ENCODE measurements at regions not wholly inside any gene's neighbourhood (a gene's known extent, or its start where the extent isn't known, plus 50 kb on each side); places are given as distances from the start of the nearest gene placed in this dataset.

DNA sequence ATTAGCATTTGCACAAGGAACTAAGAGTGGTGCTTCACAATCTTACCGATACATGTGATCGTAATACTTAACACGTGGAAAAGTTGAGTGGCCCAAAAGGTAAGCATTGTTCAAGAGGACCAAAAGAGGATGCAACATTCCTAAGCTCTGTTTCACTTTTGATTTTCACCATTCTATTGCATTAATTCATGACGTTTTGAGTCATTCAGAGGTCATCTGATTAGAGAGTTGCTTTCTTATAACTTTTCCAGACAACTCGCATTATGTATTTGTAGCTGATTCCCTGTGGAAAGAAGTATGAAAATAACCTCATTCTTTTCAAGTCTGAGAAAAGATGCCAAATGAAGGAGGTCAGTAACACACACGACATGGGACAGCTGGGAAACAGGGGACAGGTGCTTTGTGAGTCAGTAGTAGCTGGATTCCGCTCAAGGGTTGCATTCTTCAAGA is 344.4 kb downstream of the RND3 start:
- Histone ChIP-seq H3K4me3 (no peak overlapping the region), H3K27ac (no peak overlapping the region), H3K36me3 (no peaks in the 10 kb centered on the region), H3K9me3 (peaks cover 0 to 23% (median 13%) of the 10 kb centered on the region in 3 donors), H3K27me3 (no peaks in the 10 kb centered on the region), H3K4me1 (peaks cover 0 to 8% (median 0%) of the 10 kb centered on the region in 3 donors)
- no peak for TF ChIP-seq POLR2A (IDR thresholded peaks at IDR 0.05)
- TF ChIP-seq, protein P1, sequence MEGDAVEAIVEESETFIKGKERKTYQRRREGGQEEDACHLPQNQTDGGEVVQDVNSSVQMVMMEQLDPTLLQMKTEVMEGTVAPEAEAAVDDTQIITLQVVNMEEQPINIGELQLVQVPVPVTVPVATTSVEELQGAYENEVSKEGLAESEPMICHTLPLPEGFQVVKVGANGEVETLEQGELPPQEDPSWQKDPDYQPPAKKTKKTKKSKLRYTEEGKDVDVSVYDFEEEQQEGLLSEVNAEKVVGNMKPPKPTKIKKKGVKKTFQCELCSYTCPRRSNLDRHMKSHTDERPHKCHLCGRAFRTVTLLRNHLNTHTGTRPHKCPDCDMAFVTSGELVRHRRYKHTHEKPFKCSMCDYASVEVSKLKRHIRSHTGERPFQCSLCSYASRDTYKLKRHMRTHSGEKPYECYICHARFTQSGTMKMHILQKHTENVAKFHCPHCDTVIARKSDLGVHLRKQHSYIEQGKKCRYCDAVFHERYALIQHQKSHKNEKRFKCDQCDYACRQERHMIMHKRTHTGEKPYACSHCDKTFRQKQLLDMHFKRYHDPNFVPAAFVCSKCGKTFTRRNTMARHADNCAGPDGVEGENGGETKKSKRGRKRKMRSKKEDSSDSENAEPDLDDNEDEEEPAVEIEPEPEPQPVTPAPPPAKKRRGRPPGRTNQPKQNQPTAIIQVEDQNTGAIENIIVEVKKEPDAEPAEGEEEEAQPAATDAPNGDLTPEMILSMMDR (IDR thresholded peaks at IDR 0.05), result no peak
- intact Hi-C loops (cut with DNase I), result no loop called here
- no peak for DNase-seq
- 68 to 74% methylated on average over 7 of the region's 7 CpGs for WGBS, 2 donors

DNA sequence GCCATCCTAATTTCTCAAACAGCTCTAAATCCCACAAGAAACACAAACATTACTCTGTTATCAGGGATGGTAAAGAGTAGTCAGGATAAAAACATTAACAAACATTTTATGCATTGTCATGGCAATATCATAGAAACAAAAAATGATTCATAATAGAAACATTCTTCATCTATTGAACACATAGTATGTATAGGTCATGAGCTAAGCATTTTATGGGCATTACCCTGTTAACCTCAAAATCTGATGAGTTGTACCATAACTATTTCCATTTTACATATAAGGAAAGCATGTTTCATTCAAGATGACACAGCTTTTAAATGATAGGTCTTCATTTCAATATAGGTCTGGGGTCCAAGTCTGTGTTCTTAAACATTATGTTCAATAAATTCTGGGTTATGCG is 344.9 kb downstream of the RND3 start:
- Histone ChIP-seq H3K27me3 (no peaks in the 10 kb centered on the region), H3K4me3 (no peak overlapping the region), H3K4me1 (peaks cover 0 to 8% (median 0%) of the 10 kb centered on the region in 3 donors), H3K9me3 (peaks cover 0 to 22% (median 13%) of the 10 kb centered on the region in 3 donors), H3K27ac (no peak overlapping the region), H3K36me3 (no peaks in the 10 kb centered on the region)
- DNase-seq, result no peak
- intact Hi-C loops (cut with DNase I), result no loop called here
- TF ChIP-seq POLR2A (IDR thresholded peaks at IDR 0.05), result no peak
- TF ChIP-seq, protein P1 (IDR thresholded peaks at IDR 0.05), result no peak
- WGBS, 2 donors, result 92 to 93% methylated on average over 1 of the region's 1 CpG

DNA sequence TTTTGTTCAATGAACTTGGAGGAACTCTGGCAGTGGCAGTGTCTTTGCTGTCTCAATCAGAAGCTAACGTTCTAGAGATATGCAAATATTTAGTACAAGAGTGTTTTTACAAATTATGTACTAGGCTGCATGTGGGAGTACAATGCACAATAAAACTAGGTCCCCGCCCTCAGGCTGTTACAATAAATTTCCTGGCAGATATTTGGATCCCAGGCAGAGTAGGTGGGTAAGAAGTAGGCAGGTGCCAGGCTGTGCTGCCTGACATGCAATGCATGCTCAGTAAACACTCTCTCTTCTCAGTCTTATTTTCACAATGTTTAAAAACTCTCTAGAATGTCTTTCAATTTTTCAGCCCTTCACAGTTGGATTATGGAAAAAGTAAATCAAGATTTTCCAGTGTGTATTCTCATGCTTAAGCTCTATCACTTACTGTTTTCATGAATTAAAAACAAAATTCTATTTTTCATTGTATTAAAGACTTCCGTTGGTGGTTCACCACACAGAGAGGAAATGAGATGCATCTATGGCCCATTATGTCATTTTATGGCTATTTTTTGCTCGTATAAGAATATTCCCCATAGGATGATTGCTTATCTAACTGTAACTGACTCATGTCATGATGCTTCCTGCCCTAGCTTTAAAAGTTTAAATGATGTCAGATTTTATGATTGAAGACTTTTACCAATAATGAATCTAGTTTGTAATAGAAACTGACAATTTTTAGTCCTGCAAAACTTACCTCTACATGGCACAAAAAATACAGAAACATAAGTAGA is 346.1 kb downstream of the RND3 start:
- no peak for DNase-seq
- WGBS, 2 donors, result 20 to 32% methylated on average over 4 of the region's 4 CpGs
- TF ChIP-seq, protein P1 (IDR thresholded peaks at IDR 0.05), result no peak
- no peak for TF ChIP-seq POLR2A (IDR thresholded peaks at IDR 0.05)
- H3K27me3 ChIP-seq, result no peaks in the 10 kb centered on the region
- H3K27ac ChIP-seq, result no peak overlapping the region
- H3K4me3 ChIP-seq, result no peak overlapping the region
- intact Hi-C loops (cut with DNase I), result no loop called here
- no peaks in the 10 kb centered on the region for H3K36me3 ChIP-seq
- peaks cover 0 to 11% (median 5%) of the 10 kb centered on the region in 3 donors for H3K9me3 ChIP-seq
- peaks cover 0 to 20% (median 1%) of the 10 kb centered on the region in 3 donors for H3K4me1 ChIP-seq

DNA sequence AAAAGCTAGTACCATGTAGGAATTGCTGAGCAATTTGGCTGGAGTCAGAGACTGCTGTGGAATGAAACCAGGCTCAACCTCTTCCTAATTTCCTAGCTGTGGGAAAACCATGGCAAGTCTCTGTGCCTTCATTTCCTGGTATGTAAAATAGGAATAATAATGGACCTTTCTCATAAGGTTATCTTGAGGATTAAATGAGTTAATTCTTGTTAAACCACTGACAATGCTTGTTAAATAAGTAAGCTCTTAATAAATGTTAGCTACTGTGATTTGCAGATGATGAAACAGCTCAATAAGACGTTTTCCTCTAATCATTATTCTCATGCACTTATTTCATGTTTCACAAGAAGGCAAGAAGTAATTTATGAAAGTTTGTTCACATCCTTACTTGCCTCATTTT is 346.7 kb downstream of the RND3 start:
- Histone ChIP-seq H3K36me3 (no peaks in the 10 kb centered on the region), H3K4me3 (no peak overlapping the region), H3K4me1 (peaks cover 0 to 26% (median 2%) of the 10 kb centered on the region in 3 donors), H3K9me3 (peaks cover 0 to 5% (median 0%) of the 10 kb centered on the region in 3 donors), H3K27me3 (no peaks in the 10 kb centered on the region), H3K27ac (no peak overlapping the region)
- WGBS, 2 donors, result 17 to 33% methylated on average over 1 of the region's 1 CpG
- DNase-seq, result no peak
- intact Hi-C loops (cut with DNase I), result no loop called here
- TF ChIP-seq POLR2A (IDR thresholded peaks at IDR 0.05), result no peak
- TF ChIP-seq, protein P1 (IDR thresholded peaks at IDR 0.05), result no peak

DNA sequence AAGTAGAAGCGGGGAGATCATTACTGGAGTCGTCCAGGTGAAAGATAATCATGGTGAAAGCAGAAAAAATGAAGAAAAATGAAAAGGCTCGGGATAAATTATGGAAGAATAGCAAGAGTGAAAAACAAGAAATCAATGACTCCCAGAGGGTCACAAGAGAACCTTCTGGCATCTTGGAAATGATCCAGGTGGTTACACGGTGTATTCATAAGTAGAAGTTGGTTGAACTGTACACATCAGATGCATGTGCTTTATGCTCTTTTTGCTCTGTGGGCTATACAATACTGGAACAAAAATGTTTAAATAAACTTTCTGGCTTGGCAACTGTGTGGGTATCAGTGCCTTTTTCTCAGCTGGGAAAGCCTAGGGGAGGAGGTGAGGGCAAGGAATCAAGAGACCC is 348.9 kb downstream of the RND3 start:
- H3K9me3 ChIP-seq, result no peaks in the 10 kb centered on the region
- no peak overlapping the region for H3K27ac ChIP-seq
- H3K27me3 ChIP-seq, result no peaks in the 10 kb centered on the region
- TF ChIP-seq, protein P1 (IDR thresholded peaks at IDR 0.05), result no peak
- no peak for TF ChIP-seq POLR2A (IDR thresholded peaks at IDR 0.05)
- H3K4me1 ChIP-seq, result peaks cover 6 to 37% (median 9%) of the 10 kb centered on the region in 3 donors
- H3K36me3 ChIP-seq, result no peaks in the 10 kb centered on the region
- H3K4me3 ChIP-seq, result no peak overlapping the region
- WGBS, 2 donors, result 56 to 85% methylated on average over 4 of the region's 4 CpGs
- DNase-seq, result no peak
- intact Hi-C loops (cut with DNase I), result no loop called here

Measured in esophagus squamous epithelium (tissue), 5 donors.